ENCODE measurements at regions not wholly inside any gene's neighbourhood (a gene's known extent, or its start where the extent isn't known, plus 50 kb on each side); places are given as distances from the start of the nearest gene placed in this dataset.

DNA sequence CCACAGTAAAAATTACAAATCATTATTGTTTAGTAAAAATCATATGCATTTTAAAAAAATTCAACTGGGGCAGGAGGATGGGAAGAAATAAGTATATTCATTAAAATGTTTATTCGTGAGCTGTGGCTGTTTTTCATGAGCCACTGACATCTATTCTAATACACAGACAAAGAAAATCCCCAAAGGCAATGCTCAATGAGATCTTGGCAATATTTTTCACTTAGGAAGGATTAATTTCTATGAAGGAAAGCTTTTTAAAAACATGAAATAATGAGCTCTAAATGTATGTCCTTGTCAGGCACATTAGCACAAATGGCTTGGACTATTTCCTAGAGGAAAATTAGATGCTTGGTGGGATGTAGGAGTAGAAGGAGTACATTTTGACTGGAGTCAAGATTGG is 262.0 kb upstream of the MMADHC start:
- in situ Hi-C loops (cut with HindIII; ENCODE audit: low pct_ligation_motif_present, low pct_unique_long_range_greater_than_20kb, low sequenced_read_pairs) = no loop called here
- no peak for DNase-seq

- no peak for DNase-seq
Observed at GRCh38 chr2:149849136-149849535, 261.6 kb upstream of the MMADHC start.

DNA sequence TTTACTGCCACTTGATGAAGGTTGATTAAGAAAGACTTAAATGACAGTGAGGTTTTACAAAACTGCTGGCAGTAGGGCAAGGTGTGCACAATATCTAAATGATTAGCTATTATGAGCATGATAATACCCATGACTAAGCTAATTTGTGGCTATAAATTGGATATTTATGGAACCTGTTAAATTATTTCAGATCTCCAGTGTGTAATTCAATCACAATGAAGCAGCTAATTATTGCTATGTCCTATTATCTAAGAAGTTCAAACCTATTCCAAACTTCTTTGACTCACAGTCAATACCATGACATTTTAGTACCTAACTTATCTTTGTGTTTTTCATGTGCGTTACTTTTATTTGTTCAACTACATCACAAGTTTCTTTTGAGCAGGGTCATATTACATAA is 253.8 kb upstream of the MMADHC start:
- DNase-seq = no peak
- in situ Hi-C loops (cut with HindIII; ENCODE audit: low pct_ligation_motif_present, low pct_unique_long_range_greater_than_20kb, low sequenced_read_pairs) = no loop called here

More at GRCh38 chr2:149849136-149849535, 261.6 kb upstream of the MMADHC start:
- in situ Hi-C loops (cut with HindIII; ENCODE audit: low pct_ligation_motif_present, low pct_unique_long_range_greater_than_20kb, low sequenced_read_pairs) = no loop called here

DNA sequence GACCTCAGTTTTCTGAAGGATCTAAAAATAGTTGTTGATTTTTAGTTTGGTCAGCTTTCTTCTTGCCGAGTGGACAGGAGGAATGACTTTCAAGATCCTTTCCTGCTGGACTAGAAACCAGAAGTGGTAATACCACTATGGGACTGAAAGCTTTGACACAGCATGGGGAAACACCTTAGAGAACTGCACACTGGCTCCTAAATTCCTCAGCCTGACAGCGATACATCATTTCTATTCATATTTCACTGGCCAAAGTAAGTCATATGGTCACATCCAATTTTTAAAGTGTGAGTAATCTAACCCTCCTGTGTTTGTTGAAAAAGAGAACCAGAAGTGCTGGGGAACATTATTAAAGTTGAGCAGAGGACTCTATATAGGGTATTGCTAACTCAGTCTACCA is 244.7 kb upstream of the MMADHC start:
- DNase-seq = no peak
- in situ Hi-C loops (cut with HindIII; ENCODE audit: low pct_ligation_motif_present, low pct_unique_long_range_greater_than_20kb, low sequenced_read_pairs) = no loop called here

- no peak for DNase-seq
- in situ Hi-C loops (cut with HindIII; ENCODE audit: low pct_ligation_motif_present, low pct_unique_long_range_greater_than_20kb, low sequenced_read_pairs) = no loop called here
Observed at GRCh38 chr2:149828520-149829210, 241.1 kb upstream of the MMADHC start.

DNA sequence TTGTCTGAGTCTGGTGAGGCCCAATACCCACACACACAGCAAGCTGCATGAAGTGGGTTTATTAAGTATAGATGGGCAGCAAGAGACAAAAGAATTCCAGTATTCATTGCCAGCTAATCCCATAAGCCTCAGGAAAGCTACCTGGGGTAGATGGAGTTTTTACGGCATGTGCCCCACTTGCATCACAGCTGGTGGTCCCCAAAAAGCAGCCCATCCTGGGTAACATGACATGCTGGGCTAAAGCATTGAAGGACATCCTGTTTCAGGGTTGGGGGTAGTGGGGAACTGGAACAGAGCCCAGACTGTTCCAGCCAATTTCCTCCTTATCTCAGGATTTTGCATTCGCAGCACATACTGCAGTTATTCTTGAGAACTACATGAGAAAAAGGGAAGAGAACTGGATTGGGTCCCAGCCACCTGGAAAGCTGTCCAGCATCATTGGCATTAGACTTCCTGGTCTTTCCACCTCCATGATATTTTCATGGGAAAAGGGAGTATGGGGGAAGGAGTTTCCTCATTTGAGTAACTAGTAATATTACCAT is 240.1 kb upstream of the MMADHC start:
- DNase-seq = no peak
- in situ Hi-C loops (cut with HindIII; ENCODE audit: low pct_ligation_motif_present, low pct_unique_long_range_greater_than_20kb, low sequenced_read_pairs) = no loop called here

- in situ Hi-C loops (cut with HindIII; ENCODE audit: low pct_ligation_motif_present, low pct_unique_long_range_greater_than_20kb, low sequenced_read_pairs) = no loop called here
Observed at GRCh38 chr2:149826471-149827125, 239.0 kb upstream of the MMADHC start.

DNA sequence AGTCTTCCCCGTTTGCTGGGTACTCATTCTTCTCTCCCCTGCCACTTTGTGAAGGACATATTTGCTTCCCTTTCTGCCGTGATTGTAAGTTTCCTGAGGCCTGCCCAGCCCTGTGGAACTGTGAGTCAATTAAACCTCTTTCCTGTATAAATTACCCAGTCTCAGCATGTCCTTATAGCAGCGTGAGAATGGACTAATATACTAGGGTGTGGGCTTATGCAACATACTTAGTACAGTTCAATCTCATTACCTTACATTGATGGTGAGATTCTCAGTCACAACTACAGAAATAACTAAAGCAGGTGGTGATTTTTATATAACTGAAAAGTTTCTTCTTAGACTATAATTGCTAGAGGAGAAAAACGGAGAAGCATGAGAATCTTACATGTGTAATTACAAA is 237.9 kb upstream of the MMADHC start:
- in situ Hi-C loops (cut with HindIII; ENCODE audit: low pct_ligation_motif_present, low pct_unique_long_range_greater_than_20kb, low sequenced_read_pairs) = no loop called here
- no peak for DNase-seq

More at GRCh38 chr2:149826471-149827125, 239.0 kb upstream of the MMADHC start:
- no peak for DNase-seq

DNA sequence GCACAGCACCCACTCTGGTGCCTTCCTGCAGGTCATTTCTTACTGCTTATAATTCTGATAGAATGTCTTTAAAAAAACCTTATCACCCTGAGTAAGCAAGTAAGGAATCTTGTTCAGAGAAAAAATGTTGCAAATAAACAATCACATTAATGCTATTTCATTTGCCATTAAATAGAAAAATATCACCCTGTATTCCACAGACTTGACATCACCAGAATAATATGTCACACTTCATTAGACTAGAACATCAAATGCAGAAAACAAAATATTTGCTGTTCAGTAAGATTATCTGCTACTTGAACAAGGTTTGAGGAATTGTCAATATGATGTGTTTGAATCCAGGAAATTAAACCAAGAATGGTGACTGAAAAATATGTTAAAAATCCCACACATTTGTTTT is 236.6 kb upstream of the MMADHC start:
- DNase-seq = no peak
- in situ Hi-C loops (cut with HindIII; ENCODE audit: low pct_ligation_motif_present, low pct_unique_long_range_greater_than_20kb, low sequenced_read_pairs) = no loop called here

DNA sequence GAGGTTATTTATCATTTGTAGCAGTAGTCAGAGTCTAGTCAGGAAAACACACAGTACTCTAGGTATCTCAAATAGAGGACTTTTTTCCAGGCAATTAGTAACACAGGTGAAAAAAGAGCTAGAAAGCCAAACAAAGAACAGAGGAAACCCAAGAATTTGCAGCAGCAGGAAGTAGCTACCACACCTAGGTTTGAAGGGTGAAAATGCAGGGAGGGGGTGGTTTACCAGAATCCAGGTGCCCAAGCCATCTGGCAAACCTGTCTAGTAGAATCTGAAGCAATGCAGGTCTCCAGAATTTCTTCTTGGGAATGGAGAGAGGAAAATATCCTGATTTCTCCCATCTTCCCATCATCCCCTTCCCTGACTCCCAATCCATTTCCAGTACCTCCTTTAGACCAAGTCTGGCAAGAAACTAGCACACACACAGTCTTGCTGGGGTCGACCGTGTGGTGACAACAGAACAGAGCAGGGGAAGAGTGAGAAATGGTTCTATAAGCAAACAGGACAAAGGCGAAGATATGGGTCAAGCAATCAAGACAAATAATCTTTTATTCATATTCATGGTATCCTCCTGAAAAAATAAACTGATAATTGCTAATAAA is 231.9 kb upstream of the MMADHC start:
- in situ Hi-C loops (cut with HindIII; ENCODE audit: low pct_ligation_motif_present, low pct_unique_long_range_greater_than_20kb, low sequenced_read_pairs) = no loop called here
- DNase-seq = no peak

DNA sequence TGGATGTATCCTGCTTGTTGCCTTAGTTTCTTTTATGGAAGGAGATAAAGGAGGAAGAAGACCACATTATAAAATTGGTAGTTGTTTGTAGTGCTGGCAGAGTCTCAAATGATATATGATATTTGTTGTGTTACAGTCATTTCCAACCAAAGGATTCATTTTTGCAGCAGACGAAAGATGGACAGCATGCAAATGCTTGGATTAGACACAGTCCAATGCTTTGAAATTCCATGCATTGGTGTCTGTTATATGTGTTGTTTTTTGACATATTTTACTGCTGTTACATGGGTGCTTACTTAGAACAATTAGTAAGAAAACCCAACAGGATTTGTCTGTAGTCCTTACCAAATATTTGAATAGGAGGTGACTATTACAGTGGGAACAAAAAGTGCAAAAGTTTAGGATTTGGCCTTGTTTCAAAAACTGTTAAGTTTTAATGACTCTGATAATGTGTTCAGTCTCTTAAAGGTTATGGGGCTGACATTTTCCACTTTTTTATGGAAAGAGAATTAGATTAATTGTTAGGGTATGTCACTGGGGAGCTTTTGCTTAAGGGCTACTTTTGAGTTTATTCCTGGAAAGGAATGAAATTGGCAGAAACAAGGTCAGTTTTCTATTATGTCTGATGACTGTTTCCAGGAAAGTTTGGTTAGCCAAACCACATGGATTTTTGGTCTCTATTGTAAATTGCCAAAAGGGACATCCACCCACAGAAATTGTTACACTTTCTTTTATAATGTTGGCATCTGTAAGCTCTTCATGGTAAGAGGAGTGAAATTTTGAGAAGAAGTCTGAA is 229.4 kb upstream of the MMADHC start:
- in situ Hi-C loops (cut with HindIII; ENCODE audit: low pct_ligation_motif_present, low pct_unique_long_range_greater_than_20kb, low sequenced_read_pairs) = no loop called here
- no peak for DNase-seq

DNA sequence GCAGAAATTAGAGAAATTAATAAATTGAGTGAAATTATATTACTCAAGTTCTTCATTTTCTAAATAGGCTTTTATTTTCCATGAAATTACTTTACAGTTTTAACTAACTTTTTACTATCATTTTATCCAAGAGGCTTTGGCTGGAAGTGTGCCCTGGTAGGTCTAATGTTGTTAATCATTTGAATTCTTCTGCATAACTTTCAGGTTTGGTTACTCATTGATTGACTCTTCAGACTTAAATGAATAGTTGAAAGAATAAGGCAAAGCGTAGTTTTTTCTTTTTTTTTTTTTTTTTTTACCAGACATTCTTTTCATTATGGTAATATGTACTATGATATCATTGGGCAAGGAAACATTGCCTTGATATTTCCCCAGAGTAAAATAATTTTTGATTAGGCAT is 228.4 kb upstream of the MMADHC start:
- in situ Hi-C loops (cut with HindIII; ENCODE audit: low pct_ligation_motif_present, low pct_unique_long_range_greater_than_20kb, low sequenced_read_pairs) = no loop called here
- no peak for DNase-seq

DNA sequence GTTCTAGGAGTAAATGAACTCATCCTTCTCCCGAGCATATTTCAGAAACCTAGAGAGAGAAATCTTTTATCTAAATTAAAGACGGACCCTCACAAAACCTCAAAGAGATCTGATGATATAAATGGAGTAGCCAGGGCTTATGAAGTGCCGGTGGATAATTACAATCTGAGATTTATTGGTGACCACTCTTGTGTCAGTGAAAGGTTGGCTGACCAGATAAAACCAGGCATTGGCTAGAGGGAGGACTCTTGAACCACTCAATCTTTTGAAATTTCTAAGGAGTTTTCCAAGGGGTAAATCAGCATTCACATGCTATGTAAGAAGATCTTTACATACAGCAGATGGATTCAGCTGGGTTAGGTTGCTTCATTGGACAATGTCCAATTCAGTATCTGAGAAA is 227.3 kb upstream of the MMADHC start:
- no peak for DNase-seq
- in situ Hi-C loops (cut with HindIII; ENCODE audit: low pct_ligation_motif_present, low pct_unique_long_range_greater_than_20kb, low sequenced_read_pairs) = no loop called here

DNA sequence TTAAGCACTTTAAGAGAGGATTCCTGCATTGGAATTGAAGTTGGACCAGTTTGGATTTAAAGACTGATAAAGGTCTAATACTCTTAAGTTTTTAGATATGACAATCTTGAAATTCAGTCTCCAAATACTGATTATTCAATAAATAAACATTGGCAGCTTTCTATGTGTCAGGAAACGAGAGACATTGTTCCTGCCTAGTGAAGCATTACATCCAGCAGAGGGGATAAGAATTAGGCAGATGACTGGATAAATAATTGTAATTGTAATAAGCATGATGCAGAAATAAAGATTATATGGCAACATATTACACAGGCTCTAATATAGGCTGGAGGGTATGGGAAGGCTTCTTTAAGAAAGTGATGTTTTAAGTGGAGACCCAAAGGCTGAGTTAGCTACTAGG is 226.5 kb upstream of the MMADHC start:
- no peak for DNase-seq
- in situ Hi-C loops (cut with HindIII; ENCODE audit: low pct_ligation_motif_present, low pct_unique_long_range_greater_than_20kb, low sequenced_read_pairs) = no loop called here

- no peak for DNase-seq
- in situ Hi-C loops (cut with HindIII; ENCODE audit: low pct_ligation_motif_present, low pct_unique_long_range_greater_than_20kb, low sequenced_read_pairs) = no loop called here
Observed at GRCh38 chr2:149808556-149808955, 221.0 kb upstream of the MMADHC start.

GRCh38 chr2:149806651-149807050 is 219.1 kb upstream of the MMADHC start:
- no peak for DNase-seq
- in situ Hi-C loops (cut with HindIII; ENCODE audit: low pct_ligation_motif_present, low pct_unique_long_range_greater_than_20kb, low sequenced_read_pairs) = no loop called here

DNA sequence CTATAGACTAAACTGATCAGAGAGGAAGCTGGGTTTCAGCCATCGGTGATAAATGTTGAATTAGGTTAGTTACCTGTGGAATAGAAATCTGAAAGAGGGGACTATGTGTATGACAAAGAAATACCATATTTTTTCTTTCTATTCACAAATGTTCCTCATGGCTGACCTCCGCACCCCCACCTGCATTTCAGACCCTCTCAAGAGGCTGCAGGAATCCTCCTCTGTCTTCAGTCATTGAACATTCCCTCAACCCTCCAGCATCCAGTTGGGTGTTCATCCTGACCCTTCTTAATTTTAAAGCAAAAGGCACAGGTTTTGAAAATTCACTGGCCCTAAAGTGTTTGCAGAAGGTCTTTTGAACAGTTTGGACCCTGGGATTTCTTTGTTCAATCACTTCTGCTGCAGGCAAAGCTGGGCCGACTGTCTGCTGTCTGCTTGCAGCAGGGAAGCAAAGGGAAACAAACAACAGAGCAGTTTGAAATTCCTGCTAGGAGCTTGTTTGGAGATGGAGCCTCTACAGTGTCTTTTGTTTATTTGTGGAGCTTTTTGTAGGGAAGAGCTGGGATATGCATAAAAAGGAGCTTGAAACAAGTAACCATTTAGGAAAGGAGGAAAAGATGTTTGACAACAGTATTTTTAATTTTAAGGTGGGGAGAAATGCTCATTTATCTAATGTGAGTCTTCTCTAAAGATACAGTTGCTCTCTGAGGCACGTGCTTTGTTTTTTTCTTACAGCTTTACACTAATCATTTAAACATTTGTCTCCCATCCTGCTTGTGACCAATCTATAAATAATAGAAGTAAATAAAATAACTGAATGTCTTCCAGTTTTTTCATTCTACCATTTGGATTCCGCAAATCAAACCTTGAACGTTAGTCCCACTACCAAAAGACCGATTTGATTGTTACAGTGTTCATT is 213.3 kb upstream of the MMADHC start:
- in situ Hi-C loops (cut with HindIII; ENCODE audit: low pct_ligation_motif_present, low pct_unique_long_range_greater_than_20kb, low sequenced_read_pairs) = no loop called here
- DNase-seq = no peak

Data from ACHN (cell line).